ENCODE measurements at regions not wholly inside any gene's neighbourhood (a gene's known extent, or its start where the extent isn't known, plus 50 kb on each side); places are given as distances from the start of the nearest gene placed in this dataset.

- DNase-seq (ENCODE audit: low read depth), result no peak
Observed at GRCh38 chr15:46652266-46652665, 1017.4 kb downstream of the SQOR start.

GRCh38 chr15:46654993-46655392 lies 1020.2 kb downstream of the SQOR start:
- no peak for DNase-seq (ENCODE audit: low read depth)

DNA sequence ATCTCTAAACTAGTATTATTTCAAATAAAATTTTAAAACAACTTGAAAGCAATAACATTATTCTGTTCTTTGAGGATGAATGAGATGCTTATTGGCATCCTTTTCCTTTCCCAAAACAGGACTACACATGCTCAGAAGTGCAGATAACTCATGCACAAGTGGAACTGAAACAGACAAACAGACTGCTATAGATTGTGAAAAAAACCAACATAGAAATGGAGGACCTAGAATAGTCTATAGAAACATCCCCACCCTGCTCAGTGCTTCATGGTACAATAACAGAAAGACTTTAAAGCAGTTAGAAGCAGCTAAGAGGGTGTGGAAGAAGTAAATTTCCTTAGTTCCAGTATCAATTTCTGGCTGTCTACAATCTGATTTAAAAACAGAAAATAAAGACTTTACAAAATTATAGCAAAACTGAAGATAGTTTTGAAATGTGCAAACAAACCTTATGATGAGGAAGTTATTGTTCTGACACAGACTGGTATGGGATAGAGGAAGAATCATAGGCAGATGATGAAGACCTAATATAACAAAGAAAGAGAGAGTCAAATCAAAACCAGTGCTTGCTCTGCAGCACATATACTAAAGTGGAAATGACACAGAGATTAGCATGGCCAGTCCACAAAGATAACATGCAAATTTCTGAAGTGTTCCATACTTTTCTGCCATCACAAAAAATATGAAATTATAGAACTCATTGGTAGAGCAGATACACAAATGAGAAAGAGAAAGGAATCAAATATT lies 1025.4 kb downstream of the SQOR start:
- no peak for DNase-seq (ENCODE audit: low read depth)

- no peak for DNase-seq (ENCODE audit: low read depth)
Observed at GRCh38 chr15:46670258-46670657, 1035.4 kb downstream of the SQOR start.

DNA sequence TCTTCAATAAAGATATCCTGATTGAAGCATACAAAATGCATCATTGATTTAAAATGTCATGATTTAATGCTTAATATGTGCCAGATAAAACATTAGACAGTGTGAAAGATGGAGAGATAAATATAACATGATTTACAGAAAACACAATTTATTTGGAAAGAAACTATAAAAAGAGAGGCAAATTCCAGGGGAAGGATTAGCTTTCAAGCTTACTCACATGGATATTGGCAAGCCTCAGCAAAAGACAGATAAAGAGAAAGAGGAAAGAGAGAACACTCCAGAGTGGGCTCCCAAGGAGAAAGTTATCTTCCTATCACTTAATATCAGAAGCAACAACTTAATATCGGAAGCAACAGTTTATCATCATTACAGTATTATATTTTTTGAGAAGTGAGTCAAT lies 1036.5 kb downstream of the SQOR start:
- DNase-seq (ENCODE audit: low read depth), result no peak

DNA sequence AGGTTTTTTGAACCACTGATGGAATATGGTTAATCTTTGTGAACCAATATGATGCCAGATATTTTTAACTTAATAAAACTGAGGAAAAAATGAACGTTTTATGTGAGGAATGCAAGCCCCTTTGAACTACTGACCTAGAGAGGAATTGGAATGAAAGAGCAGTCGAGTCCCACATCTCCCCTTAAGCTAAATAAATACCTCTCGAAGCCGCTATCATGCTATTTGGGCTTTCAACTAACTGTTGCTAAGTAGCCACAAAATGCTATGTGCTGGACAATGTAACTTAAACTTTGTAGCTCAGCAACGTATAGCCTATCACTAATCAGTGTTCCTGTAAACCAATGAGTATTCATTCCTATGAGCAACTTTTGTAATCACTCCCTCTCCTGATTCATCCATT lies 1037.2 kb downstream of the SQOR start:
- no peak for DNase-seq (ENCODE audit: low read depth)

DNA sequence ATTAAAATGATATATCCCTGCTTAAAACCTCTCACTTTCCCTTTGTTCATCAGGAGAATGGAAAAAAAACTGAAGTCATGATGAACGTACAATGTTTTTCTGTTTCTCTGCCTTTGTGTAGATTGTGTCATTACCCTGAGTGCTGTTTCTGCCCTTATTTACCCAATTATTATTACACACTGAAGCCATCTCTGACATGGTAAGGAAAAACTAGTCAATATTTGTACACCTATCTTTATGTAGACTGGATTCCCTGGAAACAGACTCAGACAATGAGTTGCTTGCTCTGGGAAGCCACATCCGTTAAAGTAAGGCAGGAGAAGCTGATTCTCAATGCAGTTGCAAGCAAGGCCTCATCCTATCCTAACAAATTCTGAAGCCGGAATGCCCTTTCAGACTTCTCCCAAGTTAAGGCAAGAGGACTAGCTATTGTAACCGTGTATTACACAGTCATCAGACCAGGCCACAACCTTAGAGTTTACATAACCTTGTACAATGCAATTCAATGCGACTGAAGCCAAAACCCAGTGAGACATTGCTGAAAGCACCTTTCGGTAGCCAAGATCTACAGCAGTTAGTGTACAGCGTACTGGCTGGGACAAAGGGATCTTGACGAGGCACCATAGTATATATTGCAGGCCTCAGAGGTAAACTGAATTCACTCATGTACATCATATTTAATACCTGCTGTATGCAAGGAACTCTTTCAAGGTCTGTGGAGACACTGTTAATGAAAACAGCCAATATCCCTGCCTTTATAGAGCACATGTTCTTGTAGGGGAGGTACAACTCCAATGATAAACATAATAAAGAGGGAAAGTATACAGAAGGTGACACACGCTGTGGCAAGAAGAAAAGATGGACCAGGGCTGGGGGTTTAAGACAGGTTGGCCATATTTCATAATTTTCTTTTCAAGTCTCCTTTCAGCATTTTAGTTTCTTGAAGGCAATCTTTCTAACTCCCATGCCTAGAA lies 1040.8 kb upstream of the SEMA6D start:
- DNase-seq (ENCODE audit: low read depth), result no peak

- DNase-seq (ENCODE audit: low read depth), result no peak
Observed at GRCh38 chr15:46677491-46677890, 1039.8 kb upstream of the SEMA6D start.

- DNase-seq (ENCODE audit: low read depth), result no peak
Observed at GRCh38 chr15:46681901-46682300, 1035.4 kb upstream of the SEMA6D start.

GRCh38 chr15:46682969-46683791 lies 1034.1 kb upstream of the SEMA6D start:
- DNase-seq (ENCODE audit: low read depth), result no peak

DNA sequence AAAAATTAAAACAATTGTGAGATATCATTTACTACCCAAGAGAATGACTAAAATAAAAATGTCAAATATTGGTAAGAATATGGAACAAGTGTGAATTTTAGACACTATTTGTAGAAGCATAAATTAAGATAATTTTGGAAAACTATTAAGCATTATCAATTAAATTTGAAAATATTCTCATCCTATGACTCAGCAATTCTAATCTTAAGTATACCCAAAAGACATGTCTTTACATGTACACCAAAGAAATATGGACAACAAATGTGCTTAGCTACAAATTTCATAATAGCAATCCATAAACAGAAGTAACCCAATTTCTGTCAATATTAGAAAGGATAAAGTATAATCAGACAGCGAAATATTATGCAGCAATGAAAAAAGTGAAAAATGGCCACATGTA lies 1032.2 kb upstream of the SEMA6D start:
- DNase-seq (ENCODE audit: low read depth), result no peak

GRCh38 chr15:46685681-46686080 lies 1031.6 kb upstream of the SEMA6D start:
- no peak for DNase-seq (ENCODE audit: low read depth)

DNA sequence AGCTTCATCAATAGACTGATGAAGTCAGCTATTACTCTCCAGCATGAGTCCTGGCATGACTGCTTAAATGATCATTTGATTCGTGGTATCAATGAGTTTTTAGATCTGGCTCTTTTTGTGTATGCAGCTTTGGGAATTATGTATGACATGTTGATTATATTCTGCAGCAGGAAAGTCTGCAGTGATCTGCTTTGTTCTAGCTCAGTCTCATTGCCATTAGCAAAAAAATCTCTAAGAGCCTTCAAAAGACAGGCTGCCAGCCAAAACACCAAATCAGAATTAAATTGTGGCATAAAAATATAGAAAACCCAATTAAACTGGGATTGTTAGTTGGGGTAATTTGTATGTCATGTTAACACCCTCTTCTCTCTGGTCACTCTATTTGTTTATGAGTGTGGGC lies 1021.0 kb upstream of the SEMA6D start:
- DNase-seq (ENCODE audit: low read depth), result no peak

- DNase-seq (ENCODE audit: low read depth), result no peak
Observed at GRCh38 chr15:46701346-46701745, 1016.0 kb upstream of the SEMA6D start.

GRCh38 chr15:46701896-46702295 lies 1015.4 kb upstream of the SEMA6D start:
- DNase-seq (ENCODE audit: low read depth), result no peak

DNA sequence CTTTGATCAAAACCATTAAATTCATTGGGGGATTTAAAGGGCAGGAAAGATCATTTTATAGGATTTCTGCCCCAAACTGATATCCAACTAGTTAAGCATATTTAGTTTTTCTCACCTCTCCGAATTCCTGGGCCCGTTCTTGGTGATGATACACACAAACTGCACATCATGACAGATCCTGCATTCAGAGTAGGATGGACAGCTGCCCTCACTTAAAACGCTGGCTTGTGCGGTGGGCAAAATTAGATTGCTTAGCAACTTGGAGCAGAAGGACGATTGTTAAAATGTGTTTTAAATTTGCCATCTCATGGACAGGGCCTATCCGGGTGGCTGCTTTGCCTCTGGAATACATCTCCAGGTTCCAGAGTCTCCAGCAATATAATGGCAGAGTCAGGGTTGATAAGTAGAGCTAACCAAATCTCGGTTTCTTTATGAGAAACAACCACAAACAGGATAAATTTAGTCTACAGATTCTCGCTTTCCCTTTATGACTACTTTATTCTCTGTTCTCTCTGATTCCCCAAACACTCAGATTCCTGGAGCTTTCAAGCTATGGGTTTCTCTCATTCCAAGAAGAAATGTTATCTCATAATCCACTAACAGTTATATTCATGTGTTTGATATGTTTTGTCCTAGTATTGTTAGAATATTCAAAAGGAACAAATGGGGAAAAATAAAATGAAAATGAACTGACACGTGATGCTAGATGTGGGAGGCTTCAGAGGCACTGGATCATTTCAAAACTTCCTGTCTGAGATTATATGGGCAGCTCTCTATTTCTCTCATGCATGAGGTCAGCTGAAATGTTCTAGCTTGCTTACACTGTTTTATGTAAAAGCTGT lies 1014.1 kb upstream of the SEMA6D start:
- no peak for DNase-seq (ENCODE audit: low read depth)

GRCh38 chr15:46703871-46704637 lies 1013.3 kb upstream of the SEMA6D start:
- DNase-seq (ENCODE audit: low read depth), result no peak

DNA sequence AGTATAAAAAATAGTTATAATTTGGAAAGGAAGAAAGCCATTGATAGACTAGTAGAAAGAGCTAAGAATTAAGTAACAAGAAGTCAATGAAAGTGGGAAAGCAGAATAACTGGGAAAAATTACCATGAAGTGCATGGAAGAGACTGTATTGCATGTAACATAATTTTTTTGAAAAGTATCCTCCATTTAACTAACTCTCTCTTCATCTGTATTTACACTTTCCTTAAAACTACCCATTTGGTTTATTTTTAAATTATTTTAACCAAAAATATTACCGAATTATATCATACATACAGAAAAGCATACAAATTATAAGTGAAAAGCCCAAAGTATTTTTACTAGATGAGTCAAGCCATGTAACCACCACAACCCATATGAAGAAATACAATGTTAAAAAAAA lies 1009.9 kb upstream of the SEMA6D start:
- no peak for DNase-seq (ENCODE audit: low read depth)

DNA sequence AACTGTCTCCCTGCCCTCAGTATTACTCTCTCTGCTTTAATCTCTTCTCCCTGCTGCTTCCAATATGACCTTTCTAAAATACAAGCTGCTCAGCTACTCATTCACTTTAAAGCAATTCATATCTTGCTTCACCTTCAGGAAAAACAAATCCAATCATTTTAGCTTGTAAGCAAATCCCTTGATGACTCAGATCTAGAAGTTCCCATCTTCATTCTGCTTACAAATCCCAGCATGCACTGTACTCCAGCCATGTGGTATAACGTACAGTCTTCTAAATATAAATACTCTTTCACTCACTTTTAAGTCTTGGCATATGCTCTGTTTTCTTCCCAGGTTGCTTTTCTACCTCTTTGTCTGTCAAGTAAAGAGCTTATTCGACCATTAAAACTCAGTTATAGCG lies 1009.1 kb upstream of the SEMA6D start:
- DNase-seq (ENCODE audit: low read depth), result no peak

- DNase-seq (ENCODE audit: low read depth), result no peak
Observed at GRCh38 chr15:46709460-46710083, 1007.7 kb upstream of the SEMA6D start.
